Keratinocyte (primary cell): ENCODE measurements at regions not wholly inside any gene's neighbourhood (a gene's known extent, or its start where the extent isn't known, plus 50 kb on each side); places are given as distances from the start of the nearest gene placed in this dataset.

Experiments
- DNase-seq: peaks from one replicate; pipeline ENCODE4 v3.0.0-alpha.2; 2011; ENCODE audit warnings: low read depth, missing footprints, low spot score
- FAIRE-seq: peaks from 2 replicates; lab custom pipeline; 2011; peaks lifted over from hg19 to GRCh38; lab: Jason Lieb, UNC
- H2AFZ ChIP-seq: 2 replicates; pipeline ENCODE4 v1.6.0; 2012; ENCODE audit warnings: low read length, control low read depth, inconsistent platforms; ENCODE audit not compliant: control insufficient read depth
- H3K27ac ChIP-seq: 2 replicates; pipeline ENCODE4 v1.5.1; 2011; ENCODE audit warnings: low read length; ENCODE audit not compliant: control insufficient read depth, insufficient read depth
- H3K27me3 ChIP-seq: 3 replicates; pipeline ENCODE4 v1.6.0; 2011; ENCODE audit warnings: low read length; ENCODE audit not compliant: control insufficient read depth, insufficient read depth; ENCODE audit errors: extremely low read depth
- H3K36me3 ChIP-seq, 2 experiments: 2 replicates in 1 of 2; 3 replicates in 1 of 2; pipeline ENCODE4 v1.5.1; 2011; ENCODE audit warnings: low read length in 2 of 2, mild to moderate bottlenecking in 1 of 2; ENCODE audit not compliant: control insufficient read depth in 2 of 2, insufficient read depth in 2 of 2; ENCODE audit errors: extremely low read depth in 1 of 2
- H3K4me1 ChIP-seq: 3 replicates; pipeline ENCODE4 v1.5.1; 2011; ENCODE audit warnings: low read length; ENCODE audit not compliant: control insufficient read depth, insufficient read depth; ENCODE audit errors: extremely low read depth
- H3K4me2 ChIP-seq: 3 replicates; pipeline ENCODE4 v1.6.0; 2011; ENCODE audit warnings: low read depth, low read length; ENCODE audit not compliant: control insufficient read depth, insufficient read depth; ENCODE audit errors: extremely low read depth
- H3K4me3 ChIP-seq, 3 experiments: fragments of 200-600 bp in 1 of 3; sonication (generic) in 1 of 3; 2 replicates in 2 of 3; 3 replicates in 1 of 3; pipeline ENCODE4 v1.5.1; 2011 to 2016; ENCODE audit warnings: low read length in 3 of 3, mild to moderate bottlenecking in 3 of 3, control low read depth in 2 of 3, inconsistent platforms in 1 of 3, low read depth in 1 of 3, mixed read lengths in 1 of 3, mixed run types in 1 of 3, moderate library complexity in 1 of 3; ENCODE audit not compliant: control insufficient read depth in 2 of 3, insufficient read depth in 2 of 3; ENCODE audit errors: extremely low read depth in 1 of 3
- H3K79me2 ChIP-seq: 2 replicates; pipeline ENCODE4 v1.6.0; 2012; ENCODE audit warnings: low read length; ENCODE audit not compliant: control insufficient read depth, insufficient read depth
- H3K9ac ChIP-seq: 3 replicates; pipeline ENCODE4 v1.6.0; 2011; ENCODE audit warnings: low read length; ENCODE audit not compliant: control insufficient read depth, insufficient read depth; ENCODE audit errors: extremely low read depth
- H3K9me1 ChIP-seq: 3 replicates; pipeline ENCODE4 v1.6.0; 2011; ENCODE audit warnings: low read length; ENCODE audit not compliant: control insufficient read depth, insufficient read depth; ENCODE audit errors: extremely low read depth
- H3K9me3 ChIP-seq: 2 replicates; pipeline ENCODE4 v1.5.1; 2012; ENCODE audit warnings: low read depth, low read length; ENCODE audit not compliant: control insufficient read depth
- H4K20me1 ChIP-seq: 3 replicates; pipeline ENCODE4 v1.6.0; 2011; ENCODE audit warnings: low read length; ENCODE audit not compliant: control insufficient read depth, insufficient read depth; ENCODE audit errors: extremely low read depth
- CTCF ChIP-seq, 3 experiments: IDR thresholded peaks in 1 of 3; conservative IDR thresholded peaks in 1 of 3; optimal IDR thresholded peaks in 1 of 3; 2 replicates in 2 of 3; 3 replicates in 1 of 3; pipeline versions ENCODE3 to v1.5.1; 2011; ENCODE audit warnings: low read length in 3 of 3, mild to moderate bottlenecking in 3 of 3, moderate library complexity in 2 of 3, control low read depth in 1 of 3, inconsistent platforms in 1 of 3; ENCODE audit not compliant: insufficient read depth in 2 of 3; ENCODE audit errors: extremely low read depth in 1 of 3
- EZH2 ChIP-seq: IDR thresholded peaks from one replicate; pipeline ENCODE4 v1.6.1; 2012; ENCODE audit warnings: inconsistent platforms, mild to moderate bottlenecking, low read length, moderate library complexity
- dilution Hi-C: fragments of 300-500 bp; cut with MboI; formaldehyde crosslinking; loops from one replicate; pipeline ENCODE4 v1.7.0; 2020; ENCODE audit warnings: low sequenced_read_pairs; ENCODE audit not compliant: extremely low pct_ligation_motif_present

- FAIRE-seq (no peak), DNase-seq (no peak)
- no peaks in the 10 kb centered on the region for H3K9me1 ChIP-seq
Observed at GRCh38 chr9:73371801-73372200, 220.1 kb downstream of the ANXA1 start.

GRCh38 chr9:73380411-73380810, 228.7 kb downstream of the ANXA1 start:
- FAIRE-seq (no peak), DNase-seq (no peak)
- H4K20me1 ChIP-seq, result no peaks in the 10 kb centered on the region
- TF ChIP-seq CTCF (optimal IDR thresholded peaks at IDR 0.05 in 1 of 3, IDR thresholded peaks at IDR 0.05 in 1 of 3, conservative IDR thresholded peaks at IDR 0.05 in 1 of 3; ENCODE audit: extremely low read depth in 1 of 3, insufficient read depth in 2 of 3, low read length in 3 of 3) (no peak), EZH2 (no peak)
- H3K4me3 ChIP-seq, result no peak overlapping the region
- H2AFZ ChIP-seq, result no peak overlapping the region
- no peaks in the 10 kb centered on the region for H3K9me1 ChIP-seq
- no peaks in the 10 kb centered on the region for H3K9me3 ChIP-seq
- no peaks in the 10 kb centered on the region for H3K27me3 ChIP-seq
- H3K27ac ChIP-seq, result no peak overlapping the region
- H3K9ac ChIP-seq, result no peak overlapping the region
- no peaks in the 10 kb centered on the region for H3K79me2 ChIP-seq
- dilution Hi-C loops, result no loop called here
- H3K4me2 ChIP-seq, result no peak overlapping the region
- H3K4me1 ChIP-seq, result no peaks in the 10 kb centered on the region
- H3K36me3 ChIP-seq, result no peaks in the 10 kb centered on the region

More at GRCh38 chr9:73371801-73372200, 220.1 kb downstream of the ANXA1 start:
- Histone ChIP-seq H4K20me1 (no peaks in the 10 kb centered on the region), H3K9me3 (no peaks in the 10 kb centered on the region), H3K4me3 (no peak overlapping the region), H3K79me2 (no peaks in the 10 kb centered on the region), H3K4me2 (no peak overlapping the region), H3K4me1 (peaks cover 3% of the 10 kb centered on the region), H3K9ac (no peak overlapping the region), H3K36me3 (no peaks in the 10 kb centered on the region), H2AFZ (no peak overlapping the region), H3K27ac (no peak overlapping the region), H3K27me3 (no peaks in the 10 kb centered on the region)
- TF ChIP-seq CTCF (optimal IDR thresholded peaks at IDR 0.05 in 1 of 3, IDR thresholded peaks at IDR 0.05 in 1 of 3, conservative IDR thresholded peaks at IDR 0.05 in 1 of 3; ENCODE audit: extremely low read depth in 1 of 3, insufficient read depth in 2 of 3, low read length in 3 of 3) (no peak), EZH2 (no peak)
- dilution Hi-C loops, result no loop called here
